KMS-11 (cell line): ENCODE measurements at regions not wholly inside any gene's neighbourhood (a gene's known extent, or its start where the extent isn't known, plus 50 kb on each side); places are given as distances from the start of the nearest gene placed in this dataset.

Experiments used
- H2AFZ ChIP-seq: fragments of 200-600 bp; sonication (generic); 2 replicates; pipeline ENCODE4 v1.6.1; 2016; ENCODE audit warnings: antibody characterized with exemption, mixed run types, low read depth
- H3K27ac ChIP-seq: fragments of 200-600 bp; sonication (generic); 2 replicates; pipeline ENCODE4 v1.6.1; 2016; ENCODE audit warnings: mild to moderate bottlenecking, mixed run types
- H3K27me3 ChIP-seq: fragments of 200-600 bp; sonication (generic); 2 replicates; pipeline ENCODE4 v1.6.1; 2017; ENCODE audit warnings: mild to moderate bottlenecking, low read depth, mixed run types, moderate library complexity; ENCODE audit not compliant: insufficient read depth
- H3K36me3 ChIP-seq: fragments of 200-600 bp; sonication (generic); 2 replicates; pipeline ENCODE4 v1.6.1; 2017; ENCODE audit warnings: mild to moderate bottlenecking, mixed run types; ENCODE audit not compliant: insufficient read depth
- H3K4me1 ChIP-seq: fragments of 200-600 bp; sonication (generic); 2 replicates; pipeline ENCODE4 v1.6.1; 2016; ENCODE audit warnings: mild to moderate bottlenecking, low read depth, mixed run types; ENCODE audit not compliant: poor library complexity, severe bottlenecking
- H3K4me2 ChIP-seq: fragments of 200-600 bp; sonication (generic); 2 replicates; pipeline ENCODE4 v1.7.0; 2016; ENCODE audit warnings: mild to moderate bottlenecking, mixed run types
- H3K4me3 ChIP-seq: fragments of 200-600 bp; sonication (generic); IDR thresholded peaks from 2 replicates; pipeline ENCODE4 v1.6.1; 2017; ENCODE audit warnings: low read depth, low read length, mixed read lengths; ENCODE audit not compliant: insufficient read depth
- H3K79me2 ChIP-seq: fragments of 200-600 bp; sonication (generic); 2 replicates; pipeline ENCODE4 v1.6.1; 2016; ENCODE audit warnings: low read depth, mixed run types; ENCODE audit not compliant: insufficient read depth
- H3K9ac ChIP-seq: fragments of 200-600 bp; sonication (generic); 2 replicates; pipeline ENCODE4 v1.6.1; 2016; ENCODE audit warnings: mild to moderate bottlenecking, mixed run types
- H4K20me1 ChIP-seq: fragments of 200-600 bp; sonication (generic); 2 replicates; pipeline ENCODE4 v1.6.1; 2016; ENCODE audit warnings: mild to moderate bottlenecking, mixed run types; ENCODE audit not compliant: insufficient read depth
- CTCF ChIP-seq: fragments of 200-600 bp; sonication (generic); conservative IDR thresholded peaks from 2 replicates; pipeline ENCODE4 v1.6.1; 2017; ENCODE audit warnings: low read depth, mild to moderate bottlenecking, antibody characterized with exemption, low read length, moderate library complexity, mixed read lengths

GRCh38 chr10:59000162-59000825, 176.1 kb upstream of the PHYHIPL start:
- Histone ChIP-seq H3K79me2 (no peaks in the 10 kb centered on the region), H3K4me2 (no peak overlapping the region), H4K20me1 (no peaks in the 10 kb centered on the region), H2AFZ (no peak overlapping the region), H3K9ac (no peak overlapping the region), H3K27me3 (no peaks in the 10 kb centered on the region), H3K4me3 (no peak overlapping the region), H3K27ac (no peak overlapping the region), H3K36me3 (no peaks in the 10 kb centered on the region), H3K4me1 (no peaks in the 10 kb centered on the region)
- TF ChIP-seq CTCF, result no peak

GRCh38 chr10:59002011-59002410, 174.4 kb upstream of the PHYHIPL start:
- Histone ChIP-seq H4K20me1 (no peaks in the 10 kb centered on the region), H3K27me3 (no peaks in the 10 kb centered on the region), H3K4me3 (no peak overlapping the region), H3K36me3 (no peaks in the 10 kb centered on the region), H3K27ac (no peak overlapping the region), H2AFZ (no peak overlapping the region), H3K79me2 (no peaks in the 10 kb centered on the region), H3K9ac (no peak overlapping the region), H3K4me2 (no peak overlapping the region), H3K4me1 (no peaks in the 10 kb centered on the region)
- TF ChIP-seq CTCF, result no peak

- Histone ChIP-seq H3K27ac (no peak overlapping the region), H4K20me1 (no peaks in the 10 kb centered on the region), H3K4me3 (no peak overlapping the region), H3K27me3 (no peaks in the 10 kb centered on the region), H2AFZ (no peak overlapping the region), H3K36me3 (no peaks in the 10 kb centered on the region), H3K4me1 (no peaks in the 10 kb centered on the region), H3K4me2 (no peak overlapping the region), H3K79me2 (no peaks in the 10 kb centered on the region), H3K9ac (no peak overlapping the region)
- no peak for TF ChIP-seq CTCF
Observed at GRCh38 chr10:59003203-59003602, 173.2 kb upstream of the PHYHIPL start.

- no peak overlapping the region for H2AFZ ChIP-seq
- no peaks in the 10 kb centered on the region for H3K4me1 ChIP-seq
- no peak overlapping the region for H3K27ac ChIP-seq
- TF ChIP-seq CTCF, result no peak
- H3K4me3 ChIP-seq, result no peak overlapping the region
- no peak overlapping the region for H3K9ac ChIP-seq
- no peaks in the 10 kb centered on the region for H3K27me3 ChIP-seq
- no peaks in the 10 kb centered on the region for H3K79me2 ChIP-seq
- no peak overlapping the region for H3K4me2 ChIP-seq
- H3K36me3 ChIP-seq, result no peaks in the 10 kb centered on the region
- H4K20me1 ChIP-seq, result no peaks in the 10 kb centered on the region
Observed at GRCh38 chr10:59004392-59004791, 172.1 kb upstream of the PHYHIPL start.
